DND-41 (cell line): ENCODE measurements at regions not wholly inside any gene's neighbourhood (a gene's known extent, or its start where the extent isn't known, plus 50 kb on each side); places are given as distances from the start of the nearest gene placed in this dataset.

Source experiments
- ATAC-seq: fragments of 200-7000 bp; cut with Tn5 transposase; 3 replicates; pipeline ENCODE4 v1.9.1; 2021; ENCODE audit warnings: low read depth; ENCODE audit not compliant: insufficient read depth
- DNase-seq: peaks from one replicate; pipeline ENCODE4 v3.0.0-alpha.2; 2020
- H2AFZ ChIP-seq: 2 replicates; pipeline ENCODE4 v1.6.0; 2012; ENCODE audit warnings: low read depth, low read length
- H3K27ac ChIP-seq: 2 replicates; pipeline ENCODE4 v1.5.1; 2012; ENCODE audit warnings: low read length, inconsistent platforms
- H3K27me3 ChIP-seq: fragments of 200-600 bp; sonication (generic); 2 replicates; pipeline ENCODE4 v1.6.0; 2012; ENCODE audit warnings: low read length, mild to moderate bottlenecking, inconsistent platforms; ENCODE audit not compliant: insufficient read depth, poor library complexity
- H3K36me3 ChIP-seq: 2 replicates; pipeline ENCODE4 v1.5.1; 2012; ENCODE audit warnings: low read length, inconsistent platforms; ENCODE audit not compliant: insufficient read depth
- H3K4me1 ChIP-seq: 2 replicates; pipeline ENCODE4 v1.5.1; 2012; ENCODE audit warnings: mild to moderate bottlenecking, low read length; ENCODE audit not compliant: insufficient read depth
- H3K4me2 ChIP-seq: 2 replicates; pipeline ENCODE4 v1.6.0; 2012; ENCODE audit warnings: mild to moderate bottlenecking, moderate library complexity, low read length, inconsistent platforms; ENCODE audit not compliant: insufficient read depth
- H3K4me3 ChIP-seq, 2 experiments: fragments of 200-600 bp in 1 of 2; shearing (Covaris generic) in 1 of 2; 2 replicates each; pipeline ENCODE4 v1.5.1; 2012 to 2016; ENCODE audit warnings: inconsistent platforms in 2 of 2, low read length in 2 of 2, mild to moderate bottlenecking in 2 of 2, low read depth in 1 of 2, moderate library complexity in 1 of 2
- H3K79me2 ChIP-seq: 2 replicates; pipeline ENCODE4 v1.6.0; 2012; ENCODE audit warnings: low read length, inconsistent platforms; ENCODE audit not compliant: insufficient read depth
- H3K9ac ChIP-seq: 2 replicates; pipeline ENCODE4 v1.6.0; 2012; ENCODE audit warnings: low read depth, mild to moderate bottlenecking, inconsistent platforms, low read length, moderate library complexity
- H3K9me3 ChIP-seq: 2 replicates; pipeline ENCODE4 v1.5.1; 2012; ENCODE audit warnings: low read length, moderate library complexity, mild to moderate bottlenecking, inconsistent platforms; ENCODE audit not compliant: insufficient read depth, severe bottlenecking
- H4K20me1 ChIP-seq: 2 replicates; pipeline ENCODE4 v1.6.0; 2012; ENCODE audit warnings: low read length; ENCODE audit not compliant: insufficient read depth
- EZH2 ChIP-seq: IDR thresholded peaks from 3 replicates; pipeline ENCODE4 v1.6.1; 2012; ENCODE audit warnings: borderline replicate concordance, low read depth, mild to moderate bottlenecking, moderate library complexity, low read length, inconsistent platforms; ENCODE audit not compliant: severe bottlenecking
- TF ChIP-seq, protein P1 (sequence below): IDR thresholded peaks from 2 replicates; pipeline ENCODE4 v1.5.1; 2012; ENCODE audit warnings: borderline replicate concordance, low read length, moderate library complexity, mild to moderate bottlenecking; ENCODE audit not compliant: poor library complexity, severe bottlenecking; ENCODE audit errors: extremely low read depth

DNA sequence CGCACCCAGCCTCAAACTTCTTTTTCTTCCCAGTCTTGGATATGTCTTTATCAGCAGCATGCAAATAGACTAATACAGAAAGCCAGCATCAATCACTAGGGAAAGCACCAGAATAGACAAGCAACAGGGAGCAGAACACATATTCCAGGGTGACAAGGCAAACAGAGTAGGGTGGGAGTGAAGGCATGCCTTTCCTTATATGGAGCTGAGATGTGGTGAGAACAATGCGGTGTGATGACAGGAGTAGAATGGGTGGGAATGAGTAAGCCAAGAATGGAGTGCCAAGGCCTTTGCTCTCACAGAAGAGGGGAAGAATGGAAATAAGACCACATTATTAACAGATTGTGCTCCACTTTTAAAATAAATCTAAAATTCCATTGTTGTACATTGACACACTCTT, 115.6 kb downstream of the CETN3 start:
- TF ChIP-seq EZH2, result no peak
- TF ChIP-seq, protein P1, sequence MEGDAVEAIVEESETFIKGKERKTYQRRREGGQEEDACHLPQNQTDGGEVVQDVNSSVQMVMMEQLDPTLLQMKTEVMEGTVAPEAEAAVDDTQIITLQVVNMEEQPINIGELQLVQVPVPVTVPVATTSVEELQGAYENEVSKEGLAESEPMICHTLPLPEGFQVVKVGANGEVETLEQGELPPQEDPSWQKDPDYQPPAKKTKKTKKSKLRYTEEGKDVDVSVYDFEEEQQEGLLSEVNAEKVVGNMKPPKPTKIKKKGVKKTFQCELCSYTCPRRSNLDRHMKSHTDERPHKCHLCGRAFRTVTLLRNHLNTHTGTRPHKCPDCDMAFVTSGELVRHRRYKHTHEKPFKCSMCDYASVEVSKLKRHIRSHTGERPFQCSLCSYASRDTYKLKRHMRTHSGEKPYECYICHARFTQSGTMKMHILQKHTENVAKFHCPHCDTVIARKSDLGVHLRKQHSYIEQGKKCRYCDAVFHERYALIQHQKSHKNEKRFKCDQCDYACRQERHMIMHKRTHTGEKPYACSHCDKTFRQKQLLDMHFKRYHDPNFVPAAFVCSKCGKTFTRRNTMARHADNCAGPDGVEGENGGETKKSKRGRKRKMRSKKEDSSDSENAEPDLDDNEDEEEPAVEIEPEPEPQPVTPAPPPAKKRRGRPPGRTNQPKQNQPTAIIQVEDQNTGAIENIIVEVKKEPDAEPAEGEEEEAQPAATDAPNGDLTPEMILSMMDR, result no peak
- H3K27ac ChIP-seq, result no peak overlapping the region
- H4K20me1 ChIP-seq, result no peaks in the 10 kb centered on the region
- no peak overlapping the region for H3K9ac ChIP-seq
- no peaks in the 10 kb centered on the region for H3K79me2 ChIP-seq
- H3K4me2 ChIP-seq, result no peak overlapping the region
- H3K27me3 ChIP-seq, result no peaks in the 10 kb centered on the region
- H3K36me3 ChIP-seq, result no peaks in the 10 kb centered on the region
- H3K9me3 ChIP-seq, result no peaks in the 10 kb centered on the region
- no peak overlapping the region for H2AFZ ChIP-seq
- no peaks in the 10 kb centered on the region for H3K4me1 ChIP-seq
- H3K4me3 ChIP-seq, result no peak overlapping the region
- DNase-seq, result no peak
- ATAC-seq, result no peak

DNA sequence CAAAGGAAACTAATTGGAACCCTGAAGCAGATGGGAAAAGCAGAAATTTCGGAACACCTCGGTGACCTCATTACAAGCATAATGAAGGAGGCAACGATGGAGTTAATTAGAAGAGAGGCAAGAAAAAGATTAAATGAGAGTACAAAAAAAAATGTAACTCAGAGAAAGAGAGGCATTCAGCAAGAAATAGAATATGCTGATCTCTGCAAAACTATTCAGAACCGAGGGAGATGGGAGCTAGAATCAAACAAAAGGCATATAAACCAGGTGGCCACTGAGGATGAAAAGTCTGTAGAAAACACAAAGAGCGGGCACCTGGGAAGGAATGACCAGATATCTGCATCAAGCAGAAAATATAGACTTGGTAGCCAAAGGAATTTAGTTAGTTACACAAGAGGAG, 118.9 kb downstream of the CETN3 start:
- no peaks in the 10 kb centered on the region for H3K9me3 ChIP-seq
- H3K4me2 ChIP-seq, result no peak overlapping the region
- H3K4me3 ChIP-seq, result no peak overlapping the region
- no peak for DNase-seq
- H3K27me3 ChIP-seq, result no peaks in the 10 kb centered on the region
- no peaks in the 10 kb centered on the region for H3K36me3 ChIP-seq
- no peak overlapping the region for H2AFZ ChIP-seq
- TF ChIP-seq EZH2, result no peak
- TF ChIP-seq, protein P1, result no peak
- H3K9ac ChIP-seq, result no peak overlapping the region
- no peak for ATAC-seq
- H3K4me1 ChIP-seq, result no peaks in the 10 kb centered on the region
- H3K79me2 ChIP-seq, result no peaks in the 10 kb centered on the region
- H4K20me1 ChIP-seq, result no peaks in the 10 kb centered on the region
- no peak overlapping the region for H3K27ac ChIP-seq

DNA sequence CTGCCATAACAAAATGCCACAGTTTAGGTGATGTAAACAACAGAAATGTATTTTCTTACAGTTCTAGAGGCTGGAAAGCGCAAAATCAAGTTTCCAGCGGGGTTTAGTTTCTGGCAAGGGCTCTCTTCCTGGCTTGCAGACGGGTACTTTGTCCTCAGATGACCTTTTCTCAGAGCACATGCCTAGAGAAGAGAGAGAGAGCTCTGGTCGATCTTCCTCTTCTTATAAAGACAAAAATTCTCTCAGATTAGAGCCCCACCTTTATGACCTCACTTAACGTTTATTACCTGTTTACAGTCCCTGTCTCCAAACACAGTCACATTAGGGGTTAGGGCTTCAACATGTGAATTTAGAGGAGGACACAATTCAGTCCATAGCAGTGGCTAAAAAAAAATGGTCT, 119.7 kb downstream of the CETN3 start:
- H3K4me1 ChIP-seq, result no peaks in the 10 kb centered on the region
- TF ChIP-seq EZH2, result no peak
- TF ChIP-seq, protein P1, result no peak
- ATAC-seq (no peak), DNase-seq (no peak)
- H3K4me3 ChIP-seq, result no peak overlapping the region
- no peak overlapping the region for H3K27ac ChIP-seq
- no peak overlapping the region for H2AFZ ChIP-seq
- H4K20me1 ChIP-seq, result no peaks in the 10 kb centered on the region
- no peaks in the 10 kb centered on the region for H3K9me3 ChIP-seq
- H3K27me3 ChIP-seq, result no peaks in the 10 kb centered on the region
- no peak overlapping the region for H3K4me2 ChIP-seq
- H3K79me2 ChIP-seq, result no peaks in the 10 kb centered on the region
- no peak overlapping the region for H3K9ac ChIP-seq
- no peaks in the 10 kb centered on the region for H3K36me3 ChIP-seq

DNA sequence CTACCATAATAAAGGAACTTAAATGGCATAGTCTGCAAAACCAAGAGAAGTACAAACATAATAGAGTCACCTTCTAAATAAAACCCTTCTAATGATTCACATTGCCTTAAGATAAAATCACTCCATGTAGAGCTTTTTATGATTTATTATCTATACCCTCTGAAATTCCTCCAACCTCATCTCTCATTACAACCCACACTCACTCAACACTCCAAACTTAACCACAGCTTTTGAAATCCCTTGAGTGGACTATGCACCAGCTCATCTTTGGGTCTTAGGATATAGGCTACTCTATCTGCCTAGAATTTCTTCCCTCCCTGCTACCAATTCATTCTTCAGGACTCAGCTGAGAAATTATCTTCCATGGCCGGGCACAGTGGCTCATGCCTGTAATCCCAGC, 122.5 kb downstream of the CETN3 start:
- Histone ChIP-seq H3K4me1 (no peaks in the 10 kb centered on the region), H3K4me2 (no peak overlapping the region), H3K9ac (no peak overlapping the region), H3K36me3 (no peaks in the 10 kb centered on the region), H4K20me1 (no peaks in the 10 kb centered on the region), H3K79me2 (no peaks in the 10 kb centered on the region), H3K9me3 (no peaks in the 10 kb centered on the region), H3K4me3 (no peak overlapping the region), H3K27ac (no peak overlapping the region), H2AFZ (no peak overlapping the region), H3K27me3 (no peaks in the 10 kb centered on the region)
- no peak for ATAC-seq
- TF ChIP-seq EZH2, result no peak
- TF ChIP-seq, protein P1, result no peak
- no peak for DNase-seq
